Left hindlimb (tissue), 1 donor: ENCODE measurements at regions not wholly inside any gene's neighbourhood (a gene's known extent, or its start where the extent isn't known, plus 50 kb on each side); places are given as distances from the start of the nearest gene placed in this dataset.

Experiments
- DNase-seq: peaks from one replicate; pipeline ENCODE4 v3.0.0-alpha.2; 2018

DNA sequence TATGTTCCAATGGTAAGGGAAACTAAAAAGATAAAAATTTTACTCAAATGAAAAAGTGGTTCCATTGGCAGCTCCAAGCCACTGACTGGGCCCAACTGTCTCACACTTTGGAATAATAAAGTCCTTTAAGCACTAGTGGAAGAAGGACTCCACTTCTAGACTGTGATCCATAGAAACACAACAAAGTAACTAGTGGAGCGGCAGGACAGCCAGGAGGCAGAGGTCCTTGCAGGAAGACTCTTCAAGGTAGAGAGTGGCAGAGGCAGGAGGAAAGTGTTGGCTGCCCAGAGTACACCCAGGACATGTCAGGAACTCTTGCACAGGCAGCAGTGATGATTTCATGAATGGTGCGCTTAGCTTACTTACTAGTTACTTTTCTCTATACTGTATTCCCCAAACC lies 65.0 kb upstream of the CCN6 start:
- DNase-seq, result no peak

DNA sequence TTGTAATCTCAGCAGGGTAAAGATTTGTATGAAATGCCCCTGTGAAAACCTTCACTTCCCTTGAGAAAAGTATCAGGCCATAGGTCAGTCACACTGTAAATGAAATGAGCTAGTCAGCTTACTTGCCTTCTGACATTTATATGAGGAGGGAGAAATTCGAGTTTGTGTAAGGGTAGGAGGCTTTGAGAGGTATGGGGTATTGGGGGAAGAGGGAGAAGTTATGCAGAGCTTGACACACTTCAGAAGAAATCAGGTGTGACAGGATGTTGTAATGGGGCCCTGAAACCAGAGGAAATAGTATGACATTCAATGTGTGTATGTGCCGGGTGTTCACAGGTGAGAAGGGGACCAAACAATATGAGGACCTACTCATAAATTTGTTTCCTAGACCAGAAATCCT lies 64.2 kb upstream of the CCN6 start:
- DNase-seq, result no peak

DNA sequence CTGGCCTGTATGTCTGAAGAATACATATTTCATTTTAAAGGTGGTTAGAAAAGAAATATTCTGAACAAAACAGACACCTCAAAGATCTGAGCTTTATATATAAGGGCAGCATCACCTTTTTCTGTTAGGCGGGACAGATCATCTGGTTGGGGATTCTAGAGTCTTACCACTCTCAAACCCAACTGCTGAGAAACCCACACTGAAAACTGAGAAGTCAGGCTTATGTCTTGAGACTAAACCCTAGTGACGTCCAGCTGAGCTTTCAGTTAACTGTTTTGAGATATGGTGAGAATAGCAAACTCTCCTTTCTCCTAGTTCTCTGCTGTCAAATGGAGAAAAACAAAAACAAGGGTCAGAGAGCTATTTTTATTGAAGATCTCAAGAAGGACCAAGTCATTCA lies 63.7 kb upstream of the CCN6 start:
- DNase-seq, result no peak

DNA sequence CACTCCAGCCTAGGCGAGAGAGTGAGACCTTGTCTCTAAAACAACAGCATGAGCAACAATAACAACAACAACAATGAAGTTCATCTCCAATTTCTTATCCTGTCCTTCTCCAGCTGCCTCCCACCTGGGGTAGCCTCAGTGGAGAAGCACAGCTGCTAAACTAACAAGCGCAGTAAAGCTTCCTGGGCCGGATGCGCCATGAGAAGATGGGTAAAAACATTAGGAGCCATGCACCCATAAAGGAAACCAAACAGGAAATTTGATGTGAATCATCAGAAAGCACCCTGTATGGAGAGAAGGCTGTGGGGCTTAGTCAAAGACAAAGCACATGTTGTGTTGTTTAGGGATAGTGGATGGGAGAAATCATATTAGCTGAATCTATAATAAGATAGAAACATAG lies 61.1 kb upstream of the CCN6 start:
- DNase-seq, result no peak

DNA sequence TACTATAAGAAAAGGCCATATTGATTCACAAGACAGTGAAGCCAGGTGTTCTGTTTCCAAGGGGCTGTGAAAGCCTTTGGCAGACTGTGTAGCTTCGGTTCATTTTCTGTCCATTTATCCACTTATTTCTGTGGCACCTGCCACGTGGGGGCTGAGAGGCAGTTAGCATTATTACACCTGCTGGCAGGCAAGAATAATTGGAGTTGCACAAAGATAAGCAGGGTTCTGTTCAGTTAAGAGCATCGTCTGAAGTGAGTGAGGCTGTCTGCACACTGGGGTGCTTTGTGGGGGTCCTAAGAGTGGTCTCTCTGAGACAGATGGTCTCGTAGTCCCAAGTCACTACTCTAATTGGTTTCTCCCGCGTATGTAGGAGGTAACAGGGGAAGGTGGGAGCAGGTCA lies 60.6 kb upstream of the CCN6 start:
- no peak for DNase-seq

DNA sequence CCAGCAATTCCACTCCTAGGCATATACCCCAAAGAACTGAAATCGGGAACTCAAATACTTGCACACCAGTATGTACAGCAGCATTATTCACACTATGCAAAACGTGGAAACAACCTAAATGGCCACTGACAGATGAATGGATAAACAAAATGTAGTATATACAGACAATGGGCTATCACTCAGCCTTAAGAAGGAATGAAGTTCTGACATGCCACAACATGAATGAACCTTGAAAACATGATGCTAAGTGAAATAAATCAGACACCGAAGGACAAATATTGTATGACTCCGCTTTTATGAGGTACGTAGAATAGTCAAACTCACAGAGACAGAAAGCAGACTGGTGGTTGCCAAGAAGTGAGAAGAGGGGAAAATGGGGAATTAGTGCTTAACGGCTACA lies 59.1 kb upstream of the CCN6 start:
- no peak for DNase-seq

DNA sequence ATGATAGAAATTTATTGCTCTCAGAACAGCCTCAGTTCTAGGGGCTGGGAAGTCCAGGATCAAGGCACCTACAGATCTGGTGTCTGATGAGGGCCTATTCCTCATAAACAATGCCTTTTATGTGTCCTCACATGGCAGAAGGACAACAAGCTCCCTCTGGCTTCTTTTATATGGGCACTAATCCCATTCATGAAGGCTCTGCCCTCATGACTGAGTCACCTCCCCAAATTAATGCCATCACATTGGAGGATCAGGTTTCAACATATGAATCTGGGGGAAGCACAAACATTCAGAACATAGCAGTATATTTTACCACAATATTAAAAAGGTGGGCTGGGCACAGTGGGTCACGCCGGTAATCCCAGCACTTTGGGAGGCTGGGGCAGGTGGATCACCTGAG lies 58.5 kb upstream of the CCN6 start:
- DNase-seq, result no peak

DNA sequence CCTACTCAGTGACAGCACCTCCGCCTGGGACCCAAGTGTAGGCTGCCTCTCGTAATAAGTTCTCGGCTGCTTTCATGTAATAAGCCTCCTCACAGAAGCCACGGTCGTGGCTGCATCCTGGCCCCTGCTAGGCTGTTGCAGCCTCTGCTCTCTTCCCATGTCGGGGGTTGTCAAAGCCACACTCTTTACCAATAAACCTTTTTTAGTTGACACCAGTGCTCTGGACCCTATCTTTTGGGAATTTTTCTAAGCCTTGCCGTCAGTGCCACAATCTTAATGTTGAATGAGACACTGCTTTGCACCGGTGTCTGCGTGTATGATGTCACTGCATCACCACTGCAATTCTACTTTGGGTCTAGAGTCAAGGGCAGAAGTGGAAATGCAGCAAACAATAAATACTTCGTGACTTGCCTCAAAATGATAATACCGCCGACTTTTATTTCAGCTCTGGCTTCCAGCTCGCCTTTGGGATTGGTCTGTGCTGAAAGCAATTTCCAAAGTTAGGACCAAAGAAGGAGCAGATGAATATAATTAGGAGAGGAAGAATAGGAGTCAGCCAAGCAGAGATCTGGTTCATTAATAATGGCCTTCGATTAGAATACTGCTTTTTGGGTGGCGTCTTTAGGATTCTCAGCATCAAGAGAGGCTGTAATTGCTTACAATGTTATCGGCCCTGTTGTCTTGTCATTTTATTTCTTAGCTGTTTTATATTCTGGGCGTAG lies 57.6 kb upstream of the CCN6 start:
- no peak for DNase-seq

DNA sequence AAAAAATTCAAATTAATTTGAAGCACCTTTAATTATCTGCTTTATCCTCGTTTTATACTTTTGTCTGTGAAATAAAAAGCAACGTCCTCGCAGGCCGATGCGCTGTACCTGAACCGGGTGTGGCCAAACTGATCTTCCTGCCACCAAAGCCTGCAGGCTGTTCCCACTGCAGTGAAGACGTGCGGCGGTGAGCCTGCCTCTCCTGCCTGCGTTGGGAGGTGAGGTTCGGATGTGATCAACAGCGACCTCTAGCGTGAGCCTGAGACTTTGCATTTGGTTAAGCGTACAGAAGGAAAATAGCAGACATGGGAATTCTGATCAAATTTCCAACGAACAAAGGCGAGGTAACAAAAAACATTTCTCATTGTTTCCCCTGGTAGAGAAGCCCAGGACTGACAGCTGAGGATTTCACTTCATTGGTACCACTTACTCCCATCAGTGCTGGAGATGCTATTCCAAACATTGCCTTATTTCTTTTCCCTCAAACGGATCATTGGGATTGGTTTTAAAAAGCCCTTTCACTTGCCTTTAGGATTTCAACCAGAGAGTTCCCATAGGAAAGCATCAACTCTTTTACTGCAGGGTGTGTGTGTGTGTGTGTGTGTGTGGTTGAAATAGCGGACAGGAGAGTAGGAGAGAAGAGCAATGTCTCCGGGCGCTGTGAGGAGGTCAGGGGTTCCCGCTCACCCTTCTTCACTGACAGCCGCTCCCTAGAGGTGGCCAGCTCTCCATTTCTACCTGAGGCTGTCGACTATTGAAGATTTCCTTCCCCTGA lies 56.6 kb upstream of the CCN6 start:
- peak; percentile 88 for DNase-seq

DNA sequence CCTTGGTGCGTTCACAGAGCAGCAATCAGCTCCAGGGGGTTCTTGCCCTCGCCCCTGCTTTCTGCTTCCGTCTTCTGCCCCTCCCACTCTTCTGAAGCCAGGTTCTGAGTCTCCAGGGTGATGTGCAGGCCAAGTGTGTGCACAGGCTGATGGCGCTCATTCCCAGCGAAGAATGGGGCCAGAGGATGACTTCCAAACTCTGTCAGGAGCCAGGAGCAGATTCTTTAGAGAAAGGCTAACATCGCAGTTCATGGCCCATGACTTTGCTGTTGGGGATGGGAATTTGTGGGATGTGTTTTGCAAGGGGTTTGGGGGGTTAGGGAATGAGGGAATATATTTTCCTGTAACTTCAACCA lies 56.1 kb upstream of the CCN6 start:
- peak; percentile 79 for DNase-seq

DNA sequence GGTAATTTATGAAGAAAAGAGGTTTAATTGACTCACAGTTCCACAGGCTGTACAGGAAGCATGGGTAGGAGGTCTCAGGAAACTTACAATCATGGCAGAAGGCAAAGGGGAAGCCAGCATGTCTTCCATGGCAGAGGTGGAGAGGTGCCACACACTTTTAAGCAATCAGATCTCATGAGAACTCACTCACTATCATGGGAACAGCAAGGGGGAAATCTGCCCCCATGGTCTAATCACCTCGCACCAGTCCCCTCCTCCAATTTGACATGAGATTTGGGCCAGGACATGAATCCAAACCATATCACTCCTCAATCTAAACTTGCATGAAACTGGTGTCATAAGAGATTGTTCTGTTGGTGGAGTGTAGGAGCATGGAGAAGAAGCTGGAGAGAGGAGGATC lies 51.6 kb upstream of the CCN6 start:
- no peak for DNase-seq
